ENCODE measurements at regions not wholly inside any gene's neighbourhood (a gene's known extent, or its start where the extent isn't known, plus 50 kb on each side); places are given as distances from the start of the nearest gene placed in this dataset.

DNA sequence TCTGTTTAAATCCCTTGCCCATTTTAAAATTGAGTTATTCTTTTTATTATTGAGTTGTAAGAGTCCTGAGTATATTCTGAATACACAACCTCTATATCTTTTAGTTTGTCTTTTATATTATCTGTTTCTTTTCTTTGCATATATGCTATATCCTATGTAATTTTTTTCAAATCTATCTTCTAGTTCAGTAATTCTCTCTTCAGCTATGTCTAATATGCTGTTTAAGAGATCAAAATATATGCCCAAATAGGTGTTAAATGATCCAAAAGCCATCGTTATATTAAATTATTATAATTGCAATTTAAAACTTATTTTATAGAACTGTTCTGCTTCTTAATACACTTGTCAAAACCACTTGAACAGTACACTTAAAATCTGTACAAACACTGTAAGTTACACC, 107.4 kb upstream of the TSPAN5 start:
- no peak for DNase-seq (ENCODE audit: low spot score)

DNA sequence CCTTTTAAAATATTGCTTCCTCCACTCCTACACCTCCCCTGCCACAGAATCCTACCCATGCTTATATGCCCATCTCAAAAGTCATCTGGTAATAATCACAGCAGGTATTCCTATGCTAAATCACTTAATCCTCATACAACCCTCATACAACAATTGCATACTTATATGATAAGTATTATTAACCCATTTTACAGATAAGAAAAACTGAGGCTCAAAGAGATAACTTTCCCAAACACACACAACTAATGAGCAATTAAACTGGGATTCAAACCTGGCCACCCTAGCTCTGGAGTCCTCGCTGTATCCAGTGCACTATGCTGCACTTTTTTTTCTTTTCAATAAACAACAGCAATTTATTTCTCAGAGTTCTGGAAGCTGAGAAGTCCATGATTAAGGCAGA, 99.8 kb upstream of the TSPAN5 start:
- no peak for DNase-seq (ENCODE audit: low spot score)

GRCh38 chr4:98754736-98755135, 96.3 kb upstream of the TSPAN5 start:
- no peak for DNase-seq (ENCODE audit: low spot score)

DNA sequence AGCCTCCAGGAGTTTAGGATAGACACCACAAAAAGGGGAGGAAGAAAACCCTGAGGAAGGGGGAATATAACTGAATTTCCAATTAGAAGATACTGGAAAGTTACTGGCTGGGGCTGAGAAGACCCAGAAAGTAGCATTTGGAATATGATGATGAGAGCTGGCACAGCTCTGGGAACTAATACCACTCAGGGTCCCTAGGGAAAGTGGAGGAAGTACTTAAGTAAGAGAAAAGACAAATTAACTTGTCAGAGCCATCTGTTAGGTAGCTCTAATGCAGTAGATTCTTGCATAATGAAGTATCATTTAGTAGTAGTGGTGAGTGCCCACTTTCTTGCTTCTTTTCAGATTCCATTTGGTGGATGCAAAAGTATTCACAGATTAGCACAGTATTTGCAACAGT, 90.8 kb upstream of the TSPAN5 start:
- no peak for DNase-seq (ENCODE audit: low spot score)

GRCh38 chr4:98748609-98749008, 90.2 kb upstream of the TSPAN5 start:
- no peak for DNase-seq (ENCODE audit: low spot score)

DNA sequence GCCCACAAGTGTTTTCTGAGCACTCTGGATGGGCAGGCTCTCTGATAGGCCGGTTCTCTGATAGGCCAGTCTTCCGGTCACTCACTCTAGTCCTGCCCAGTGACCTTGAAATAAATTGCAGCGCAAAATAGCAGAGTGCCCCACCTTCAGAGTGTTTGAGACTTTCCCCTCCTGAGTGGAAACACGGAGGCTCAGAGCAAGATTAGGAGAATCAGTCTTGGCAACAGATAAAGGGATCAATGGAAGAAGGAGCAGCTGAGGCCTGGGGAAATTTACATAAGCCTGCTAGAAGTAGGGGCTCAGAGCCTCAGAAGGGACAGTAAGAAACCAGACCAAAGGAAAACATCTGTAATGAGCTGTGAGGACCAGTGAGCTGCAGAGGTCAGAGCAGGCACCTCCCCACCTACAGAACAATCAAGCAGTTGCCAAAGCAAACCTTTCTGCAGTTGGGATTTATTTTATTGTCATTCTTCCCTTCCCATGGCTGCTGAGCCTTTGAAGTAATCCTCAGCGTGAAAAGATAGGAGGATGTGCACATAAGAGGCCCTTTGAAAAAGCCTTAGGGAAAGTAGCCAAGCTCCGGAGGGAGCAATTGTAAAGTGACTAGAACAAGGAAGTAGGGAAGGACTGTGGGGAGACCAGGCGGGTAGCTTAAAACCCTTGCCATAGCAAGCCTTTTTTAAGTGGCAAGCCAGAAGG, 89.1 kb upstream of the TSPAN5 start:
- DNase-seq (ENCODE audit: low spot score): no peak

DNA sequence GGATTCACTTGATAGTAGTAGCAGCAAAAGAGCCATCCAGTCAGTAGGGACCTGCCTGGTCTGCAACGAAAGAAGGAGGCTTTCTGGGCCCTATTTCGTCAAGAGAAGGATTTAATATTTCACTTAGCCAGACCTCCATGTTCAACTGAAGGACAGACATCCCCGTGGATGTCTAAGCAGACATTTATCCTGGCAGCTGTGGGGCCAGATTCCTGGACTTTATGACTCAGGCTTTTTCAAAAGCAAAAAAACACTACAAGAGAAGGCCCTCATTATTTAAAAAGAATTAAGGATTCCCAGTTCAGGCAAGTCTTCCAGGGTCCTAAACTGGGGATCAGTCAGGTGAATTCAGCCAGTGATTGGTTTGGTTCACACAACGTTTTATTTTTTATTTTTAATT, 88.5 kb upstream of the TSPAN5 start:
- DNase-seq (ENCODE audit: low spot score): no peak

GRCh38 chr4:98746530-98746929, 88.1 kb upstream of the TSPAN5 start:
- DNase-seq (ENCODE audit: low spot score): no peak

DNA sequence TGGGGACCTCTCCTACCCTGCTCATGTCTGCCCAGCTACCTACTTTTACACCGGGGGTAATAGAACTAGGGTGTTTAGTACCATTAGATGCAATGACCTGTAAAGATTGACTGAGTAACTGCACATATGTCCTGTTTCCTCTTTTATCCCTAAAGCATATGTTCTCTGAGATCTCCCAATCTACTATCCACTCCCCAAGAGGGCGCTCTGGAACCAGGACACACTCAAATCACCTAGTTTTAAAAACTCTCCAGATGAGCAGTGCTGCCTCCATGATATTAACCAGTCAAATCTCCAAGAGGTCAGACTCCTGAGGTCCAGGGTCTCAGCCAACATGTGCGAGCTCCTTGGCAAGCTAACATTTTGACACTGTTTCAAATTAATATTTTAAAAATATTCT, 87.0 kb upstream of the TSPAN5 start:
- DNase-seq (ENCODE audit: low spot score): no peak

DNA sequence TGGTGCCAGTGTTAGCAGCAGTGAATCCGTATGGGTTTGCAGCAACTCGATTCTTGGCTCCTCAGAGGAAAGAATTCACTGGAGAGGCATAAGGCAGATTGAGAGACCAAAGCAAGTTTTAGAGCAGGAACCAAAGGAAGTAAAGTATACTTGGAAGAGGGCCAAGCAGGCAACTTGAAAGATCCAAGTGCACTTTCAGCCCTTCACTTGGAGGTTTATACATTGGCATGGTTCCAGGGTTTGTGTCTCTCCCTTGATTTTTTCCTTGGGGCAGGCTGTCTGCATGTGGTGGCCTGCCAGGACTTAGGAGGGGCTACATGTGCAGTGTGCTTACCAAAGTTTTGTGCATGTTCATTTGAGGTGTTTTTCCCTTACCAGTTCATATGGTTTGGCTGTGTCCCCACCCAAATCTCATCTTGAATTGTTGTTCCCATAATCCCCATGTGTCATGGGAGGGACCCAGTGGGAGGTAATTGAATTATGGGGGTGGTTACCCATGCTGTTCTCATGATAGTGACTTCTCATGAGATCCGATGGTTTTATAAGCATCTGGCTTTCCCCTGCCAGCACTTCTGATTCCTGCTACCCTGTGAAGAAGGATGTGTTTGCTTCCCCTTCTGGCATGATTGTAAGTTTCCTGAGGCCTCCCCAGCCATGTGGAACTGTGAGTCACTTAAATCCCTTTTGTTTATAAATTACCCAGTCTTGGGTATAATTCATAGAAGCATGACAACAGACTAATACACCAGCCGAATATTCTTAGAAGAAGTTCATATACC, 86.2 kb upstream of the TSPAN5 start:
- DNase-seq (ENCODE audit: low spot score): no peak

DNA sequence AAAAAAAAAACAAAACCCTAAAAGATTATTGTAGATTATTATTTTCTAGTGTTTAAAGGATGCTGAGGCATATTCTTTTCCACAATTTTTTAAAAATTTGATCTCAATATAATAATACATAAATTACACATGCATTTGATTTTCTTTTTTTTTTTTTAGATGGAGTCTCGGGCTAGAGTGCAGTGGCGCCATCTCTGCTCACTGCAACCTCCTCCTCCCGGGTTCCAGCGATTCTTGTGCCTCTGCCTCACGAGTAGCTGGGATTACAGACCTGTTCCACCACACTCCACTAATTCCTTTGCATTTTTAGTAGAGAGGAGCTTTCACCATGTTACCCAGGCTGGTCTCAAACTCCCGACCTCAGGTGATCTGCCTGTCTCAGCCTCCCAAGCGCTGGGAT, 83.5 kb upstream of the TSPAN5 start:
- DNase-seq (ENCODE audit: low spot score): no peak

GRCh38 chr4:98739751-98740150, 81.3 kb upstream of the TSPAN5 start:
- no peak for DNase-seq (ENCODE audit: low spot score)

DNA sequence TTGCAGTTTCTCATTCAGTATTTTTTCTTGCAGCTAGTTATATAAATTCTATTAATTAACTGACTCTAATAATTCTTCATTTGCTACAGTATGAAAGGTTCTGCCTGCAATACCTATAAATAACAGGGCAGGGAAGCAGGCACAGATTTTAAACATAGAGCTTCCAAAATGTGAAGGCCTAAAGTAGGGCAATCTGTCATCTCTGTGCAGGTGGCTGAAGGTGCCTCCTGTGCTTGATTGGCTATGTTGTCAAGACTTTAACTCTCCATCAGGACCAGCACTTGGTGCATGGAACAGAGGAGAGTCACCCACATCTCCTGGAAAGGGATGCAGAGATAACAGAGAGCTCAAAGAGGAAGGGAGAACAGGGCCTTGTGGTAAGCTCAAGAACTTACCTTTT, 75.2 kb upstream of the TSPAN5 start:
- DNase-seq (ENCODE audit: low spot score): no peak

DNA sequence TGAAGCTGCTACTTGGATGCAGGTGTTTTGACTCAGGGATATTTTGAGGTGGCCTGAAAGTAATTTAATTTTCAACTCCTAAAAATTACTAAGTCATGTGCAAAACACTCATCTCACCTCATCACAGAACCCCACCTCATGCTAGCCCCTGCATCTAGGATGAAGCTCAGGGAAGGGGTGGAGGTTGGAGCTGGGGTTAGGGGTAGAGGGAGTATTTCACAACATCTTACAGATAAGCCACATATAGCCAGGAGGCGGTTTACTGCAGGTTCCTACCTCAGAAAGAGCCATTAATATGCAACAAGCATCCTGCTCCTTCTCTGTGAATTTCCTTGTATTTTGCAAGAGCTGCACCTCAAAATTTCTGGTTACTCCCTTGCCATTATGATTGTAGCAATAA, 70.5 kb upstream of the TSPAN5 start:
- DNase-seq (ENCODE audit: low spot score): no peak

DNA sequence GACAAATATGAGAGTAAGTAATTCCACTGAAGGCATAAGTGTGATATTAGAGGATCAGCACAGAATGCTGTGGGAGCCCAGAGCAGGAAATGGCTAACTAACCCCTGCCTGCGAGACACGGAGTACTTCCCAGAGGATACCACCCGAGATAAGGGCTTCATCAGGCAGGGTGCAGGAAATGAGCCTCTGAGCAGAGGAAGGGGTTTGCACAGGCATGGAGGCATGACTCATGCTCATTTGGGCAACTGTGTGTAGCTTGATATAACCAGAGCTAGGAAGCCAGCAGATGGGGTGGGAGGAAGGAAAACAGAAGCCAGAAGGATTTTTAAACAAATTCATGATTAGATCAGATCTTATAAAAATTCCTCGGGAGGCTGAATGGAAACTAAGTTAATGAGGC, 70.0 kb upstream of the TSPAN5 start:
- no peak for DNase-seq (ENCODE audit: low spot score)

GRCh38 chr4:98722000-98722399, 63.6 kb upstream of the TSPAN5 start:
- DNase-seq (ENCODE audit: low spot score): no peak

- DNase-seq (ENCODE audit: low spot score): no peak
These were observed 62.6 kb upstream of the TSPAN5 start for GRCh38 chr4:98720871-98721480.

DNA sequence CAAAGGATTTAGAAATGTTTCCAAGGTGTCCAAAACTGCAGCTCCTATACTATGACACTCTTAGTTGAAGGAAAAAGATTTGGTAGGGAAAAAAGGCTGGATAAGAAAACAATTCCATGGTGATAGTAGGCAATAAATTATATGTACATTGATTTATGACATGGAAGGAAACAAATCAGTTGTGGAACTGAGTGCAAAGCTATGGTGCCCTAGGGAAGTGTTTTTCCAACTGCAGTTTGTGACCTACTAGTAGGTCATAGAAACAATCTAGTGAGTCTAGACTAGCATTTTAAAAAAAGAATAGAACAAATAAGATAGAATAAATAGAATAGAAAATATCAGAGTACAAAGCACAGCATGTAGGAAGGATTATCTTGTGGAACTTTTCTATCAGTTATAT, 58.4 kb upstream of the TSPAN5 start:
- DNase-seq (ENCODE audit: low spot score): no peak

DNA sequence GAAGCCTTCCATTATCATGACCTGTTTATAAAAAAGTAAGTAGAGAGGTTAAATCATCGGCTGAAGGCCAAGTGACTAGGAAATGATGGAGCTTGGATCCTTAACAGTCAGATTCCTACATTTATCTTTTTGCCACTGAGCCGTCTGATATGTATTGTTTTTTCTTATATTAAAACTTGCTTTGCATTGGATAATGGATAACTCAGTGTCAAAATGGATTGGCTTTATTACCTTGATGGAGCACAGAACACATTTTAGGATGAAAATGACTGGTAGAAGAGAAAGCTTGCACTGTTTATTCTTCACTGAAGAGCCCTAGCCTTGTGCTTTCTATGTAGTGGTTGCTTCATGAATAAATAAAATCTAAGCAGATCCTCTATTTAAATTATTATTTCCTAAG, 54.2 kb upstream of the TSPAN5 start:
- no peak for DNase-seq (ENCODE audit: low spot score)

DNA sequence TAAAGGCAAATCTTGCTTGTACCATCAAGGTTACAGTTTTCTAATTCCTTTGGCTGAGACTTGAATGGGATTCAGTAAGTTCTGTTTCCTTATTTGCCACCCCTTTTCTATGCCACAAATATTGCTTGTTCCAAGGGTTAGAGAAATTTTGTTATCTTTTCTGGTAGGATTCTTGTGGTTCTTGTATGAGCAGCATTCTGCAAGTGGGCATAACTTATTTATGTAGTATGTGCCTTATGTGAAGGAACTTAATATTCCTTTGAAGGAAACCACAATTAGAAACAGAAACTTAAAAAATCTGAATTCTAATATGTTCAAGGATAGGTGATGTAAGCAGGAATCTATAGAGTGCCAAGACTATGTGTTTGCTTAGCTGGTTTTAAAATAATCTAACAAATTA, 53.1 kb upstream of the TSPAN5 start:
- no peak for DNase-seq (ENCODE audit: low spot score)

GRCh38 chr4:98710831-98711230, 52.4 kb upstream of the TSPAN5 start:
- no peak for DNase-seq (ENCODE audit: low spot score)
